Activated CD4-positive, alpha-beta T cell treated with anti-CD3 and anti-CD28 coated beads, Interleukin-2, amount 50 U/mL, for 4 hours (primary cell): ENCODE measurements at regions not wholly inside any gene's neighbourhood (a gene's known extent, or its start where the extent isn't known, plus 50 kb on each side); places are given as distances from the start of the nearest gene placed in this dataset.
"Not testable (repeated sequence)": the region's sequence is repeated elsewhere in the genome, so short reads cannot be mapped to it uniquely, and the experiment has no call there.

Source experiments
- DNase-seq, 2 experiments: peaks; one replicate each; pipeline ENCODE4 v3.0.0-alpha.2; 2020

DNA sequence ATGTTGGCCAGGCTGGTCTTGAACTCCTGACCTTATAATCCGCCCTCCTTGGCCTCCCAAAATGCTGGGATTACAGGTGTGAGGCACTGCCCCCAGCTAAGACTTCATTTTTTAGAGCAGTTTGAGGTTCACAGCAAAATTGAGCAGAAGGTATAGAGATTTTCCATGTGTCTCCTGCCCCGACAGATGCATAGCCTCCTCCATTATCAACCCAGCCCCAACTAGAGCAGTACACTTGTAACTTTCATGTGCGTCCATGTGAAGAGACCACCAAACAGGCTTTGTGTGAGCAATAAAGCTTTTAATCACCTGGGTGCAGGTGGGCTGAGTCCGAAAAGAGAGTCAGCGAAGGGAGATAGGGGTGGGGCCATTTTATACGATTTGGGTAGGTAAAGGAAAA lies 179.1 kb downstream of the CD83 start:
- not testable (repeated sequence) for DNase-seq

DNA sequence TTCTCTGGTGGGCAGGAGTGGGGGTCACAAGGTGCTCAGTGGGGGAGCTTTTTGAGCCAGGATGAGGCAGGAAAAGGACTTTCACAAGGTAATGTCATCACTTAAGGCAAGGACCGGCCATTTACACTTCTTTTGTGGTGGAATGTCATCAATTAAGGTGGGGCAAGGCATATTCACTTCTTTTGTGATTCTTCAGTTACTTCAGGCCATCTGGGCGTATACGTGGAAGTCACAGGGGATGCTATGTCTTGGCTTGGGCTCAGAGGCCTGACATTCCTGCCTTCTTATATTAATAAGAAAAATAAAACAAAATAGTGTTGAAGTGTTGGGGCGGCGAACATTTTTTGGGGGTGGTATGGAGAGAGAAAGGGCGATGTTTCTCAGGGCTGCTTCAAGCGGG lies 179.5 kb downstream of the CD83 start:
- DNase-seq = not testable (repeated sequence)

DNA sequence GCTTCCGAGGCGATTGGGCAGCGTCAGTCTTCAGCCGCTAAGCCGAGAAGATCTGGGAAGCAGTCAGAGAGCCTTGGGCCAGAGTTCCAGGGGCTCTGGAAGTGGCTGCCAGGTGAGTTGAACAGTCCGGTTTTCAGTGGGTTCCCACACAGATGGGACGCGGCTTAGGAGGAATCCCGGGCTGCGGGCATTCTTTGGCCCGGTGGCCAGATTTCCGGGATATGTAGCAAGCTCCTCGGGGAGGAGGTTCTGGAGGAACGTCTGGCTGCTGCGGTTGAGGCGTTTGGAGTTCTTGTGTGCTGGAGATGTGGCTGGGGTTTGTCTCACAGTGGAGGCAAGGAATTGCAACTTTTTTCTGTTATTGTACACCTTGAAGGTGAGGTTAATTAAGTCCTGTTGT lies 182.6 kb downstream of the CD83 start:
- not testable (repeated sequence) for DNase-seq

DNA sequence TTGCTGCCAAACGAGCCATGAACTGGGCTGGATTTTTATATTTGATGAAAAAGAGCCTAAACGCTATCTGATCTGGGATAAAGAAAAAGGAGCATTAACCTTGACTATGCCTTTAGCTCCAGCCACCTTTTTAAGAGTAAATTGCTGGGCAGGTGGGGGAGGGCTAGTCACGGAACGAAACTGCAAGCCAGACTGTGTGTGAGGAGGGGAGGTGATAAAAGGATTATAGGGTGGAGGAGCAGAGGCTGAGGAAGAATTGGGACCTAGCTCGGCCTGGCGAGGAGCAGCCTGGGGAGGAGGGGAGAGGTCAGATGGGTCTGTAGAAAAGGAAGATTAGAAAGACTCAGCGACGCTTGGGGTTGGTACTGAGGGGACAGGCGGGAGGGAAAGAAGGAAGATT lies 183.1 kb downstream of the CD83 start:
- not testable (repeated sequence) for DNase-seq

DNA sequence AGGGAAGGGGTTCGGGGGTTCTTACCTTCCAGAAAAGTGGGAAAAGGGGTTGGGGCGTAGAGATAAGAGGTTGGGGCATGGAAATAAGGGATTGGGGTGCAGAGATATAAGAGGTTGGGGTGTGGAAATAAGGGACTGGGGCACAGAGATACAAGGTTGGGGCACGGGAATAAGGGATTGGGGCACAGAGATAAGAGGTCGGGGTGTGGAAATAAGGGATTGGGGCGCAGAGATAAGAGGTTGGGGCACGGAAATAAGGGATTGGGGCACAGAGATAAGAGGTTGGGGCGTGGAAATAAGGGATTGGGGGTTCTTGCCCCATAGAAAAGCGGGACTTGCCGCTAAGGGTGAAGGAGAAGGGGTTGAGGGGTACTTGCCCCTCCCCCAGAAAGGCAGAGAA lies 183.9 kb downstream of the CD83 start:
- not testable (repeated sequence) for DNase-seq

DNA sequence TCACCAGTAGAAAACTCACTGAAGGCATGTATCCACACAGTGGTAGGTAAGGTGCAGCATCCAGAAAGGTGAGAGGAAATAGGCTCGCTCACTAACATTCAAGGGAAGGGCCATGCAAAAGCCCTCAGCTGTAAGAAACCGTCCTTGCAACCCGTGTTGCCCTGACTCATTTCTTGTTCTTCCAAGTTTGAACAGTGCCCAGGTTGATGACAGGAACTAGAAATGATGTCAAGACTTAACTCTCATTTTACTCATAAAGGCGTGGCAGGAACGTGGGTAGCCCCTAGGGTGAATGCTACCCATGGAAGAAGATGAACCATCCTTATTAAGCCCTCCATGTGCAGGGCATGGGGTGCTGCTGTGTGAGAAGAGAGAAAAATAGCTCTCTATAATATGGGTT lies 187.6 kb downstream of the CD83 start:
- no peak for DNase-seq

DNA sequence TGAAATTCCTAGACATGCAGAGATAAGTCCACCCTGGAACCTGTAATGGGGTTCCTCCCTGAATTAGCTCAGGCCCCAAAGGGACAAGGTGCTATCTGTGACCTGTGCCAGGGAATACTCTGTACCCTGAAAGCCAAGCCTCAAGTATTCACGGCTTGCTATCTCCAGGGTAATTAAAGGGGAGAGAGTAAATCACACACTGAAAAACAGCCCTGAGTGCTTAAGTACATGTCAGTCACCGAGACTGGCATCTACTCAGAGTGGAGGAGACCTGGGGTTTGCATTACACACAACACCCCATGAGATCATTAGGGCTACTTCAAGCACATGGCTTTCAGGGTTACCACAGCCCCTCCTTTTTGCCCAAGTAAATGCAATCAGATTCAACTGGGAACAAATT lies 188.1 kb downstream of the CD83 start:
- DNase-seq = no peak

DNA sequence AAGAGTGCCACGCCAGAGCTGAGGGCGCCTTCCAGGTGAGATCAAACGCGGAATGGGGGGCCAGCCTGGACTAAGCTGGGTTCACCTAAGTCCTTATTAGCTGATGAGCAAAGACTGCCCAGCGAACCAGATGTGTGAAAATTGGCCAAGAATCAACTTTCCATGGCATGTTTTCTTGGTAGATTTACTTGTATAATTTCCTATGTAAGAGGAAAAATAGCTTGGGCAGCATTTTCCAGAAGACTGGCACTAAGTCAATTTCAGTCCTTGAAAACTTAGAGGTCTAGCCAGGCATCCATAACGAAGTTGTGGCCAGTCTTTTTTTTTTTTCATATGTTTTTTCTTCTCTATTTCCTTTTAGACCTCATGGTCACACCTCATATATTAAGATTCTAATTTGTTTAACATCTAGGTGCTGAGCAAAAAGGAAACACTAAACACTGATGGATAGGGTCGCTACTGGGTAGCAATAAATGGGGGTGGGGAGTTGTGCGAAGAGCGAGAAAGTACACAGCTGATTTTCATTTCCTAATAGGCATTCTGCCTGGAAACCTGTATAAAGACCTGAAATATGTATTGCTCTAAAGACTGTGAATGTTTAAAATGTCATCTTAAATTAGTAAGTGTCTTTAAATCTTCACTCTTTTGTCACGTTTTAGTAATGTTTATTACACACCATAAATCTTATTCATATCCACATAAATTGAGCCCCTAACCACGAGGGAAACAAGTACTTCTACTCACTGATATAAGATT lies 188.8 kb downstream of the CD83 start:
- no peak for DNase-seq

DNA sequence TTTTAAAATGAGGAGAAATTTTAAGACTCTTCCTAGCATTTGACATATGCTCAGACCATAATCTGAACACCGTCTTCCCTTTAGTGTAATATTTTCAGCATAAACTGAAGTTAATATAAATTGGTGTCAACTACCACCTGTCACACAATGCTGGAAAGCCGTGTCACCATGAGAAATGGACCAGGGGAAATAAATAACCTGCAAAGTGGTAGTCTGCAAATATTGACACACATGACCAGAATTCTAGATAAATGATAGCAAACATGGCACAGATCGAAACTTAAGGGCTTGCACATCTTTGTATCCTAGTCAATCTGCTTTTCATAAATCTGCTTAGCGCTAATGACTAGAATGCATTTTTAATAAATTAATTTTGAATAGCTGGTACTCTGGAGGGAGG lies 191.9 kb downstream of the CD83 start:
- DNase-seq = no peak

DNA sequence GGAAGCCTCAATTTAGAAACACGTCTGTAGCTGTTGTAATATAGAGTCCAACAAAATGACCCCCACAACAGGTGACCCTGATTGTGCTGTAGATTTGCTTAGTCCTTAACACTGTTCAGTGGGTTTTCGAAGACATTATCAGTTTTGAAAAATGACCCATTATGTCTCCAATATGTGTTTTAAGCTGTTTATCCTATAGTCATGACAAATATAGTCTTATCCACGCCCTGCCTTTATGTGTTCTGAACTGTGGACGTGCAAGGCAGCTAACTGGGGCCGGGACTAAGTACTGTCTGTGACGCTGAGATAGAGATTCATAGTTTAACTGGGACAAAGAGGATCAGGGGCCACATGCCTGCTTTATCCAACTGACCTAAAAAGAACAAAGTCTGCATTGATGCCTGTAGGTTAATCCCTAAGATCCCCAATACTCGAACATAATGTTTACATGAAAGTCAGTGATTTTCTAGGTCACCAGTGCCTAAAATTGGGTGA lies 192.4 kb downstream of the CD83 start:
- no peak for DNase-seq

DNA sequence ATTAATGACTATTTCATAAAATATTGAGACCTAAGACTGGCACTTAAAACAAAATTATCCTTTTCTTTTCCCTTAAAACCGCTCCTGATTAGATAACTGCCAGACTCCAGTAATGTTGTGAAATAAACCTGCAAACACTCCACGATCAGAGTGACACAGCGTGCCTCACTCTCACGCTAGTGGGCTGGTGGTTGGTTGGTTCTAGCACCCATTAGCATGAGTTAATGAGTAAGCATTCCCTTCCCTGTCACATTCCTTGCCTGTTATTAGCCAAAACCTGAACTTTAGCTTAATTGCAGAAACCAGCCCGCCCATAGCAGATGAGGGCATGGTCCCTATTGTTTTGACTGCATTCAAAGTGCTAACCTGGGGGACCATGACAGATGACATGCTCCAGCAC lies 193.4 kb downstream of the CD83 start:
- DNase-seq = no peak

DNA sequence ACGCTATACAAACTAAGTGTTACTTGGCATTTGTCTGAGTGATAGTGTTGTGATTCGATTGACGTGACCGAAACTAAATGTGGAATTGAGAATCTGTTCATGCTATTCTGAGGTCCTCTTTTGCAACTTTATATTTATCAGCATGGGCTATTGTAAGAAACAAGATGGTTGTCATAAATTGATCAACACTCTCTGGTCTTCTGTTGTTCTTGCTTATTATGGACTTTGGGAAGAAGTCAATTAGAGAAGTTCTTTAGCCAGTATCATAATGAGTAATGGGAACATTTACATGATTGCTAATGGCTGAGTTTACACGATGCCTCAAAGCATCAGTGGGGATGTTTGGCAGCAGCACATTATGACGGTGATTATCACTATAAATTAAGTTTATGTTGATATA lies 195.0 kb downstream of the CD83 start:
- DNase-seq = no peak

DNA sequence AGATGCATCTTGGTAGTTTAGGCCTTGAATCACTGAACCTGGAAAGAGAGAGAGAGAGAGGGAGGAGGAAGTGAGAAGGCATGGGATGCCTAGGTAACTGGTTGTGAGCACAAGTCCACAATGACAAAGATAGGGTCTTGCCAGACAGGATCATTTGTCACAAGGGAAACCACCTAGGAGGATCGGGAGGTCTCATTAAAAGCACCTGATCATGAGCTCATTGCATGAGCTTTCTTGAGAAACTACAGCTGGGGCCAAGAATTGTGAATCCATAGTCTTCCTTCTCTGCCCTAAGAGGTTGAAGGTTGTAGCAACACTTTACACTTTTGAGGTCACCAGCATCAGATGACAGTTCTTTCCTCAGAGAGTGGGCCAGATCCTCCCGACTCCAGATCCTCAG lies 195.7 kb downstream of the CD83 start:
- DNase-seq = no peak

DNA sequence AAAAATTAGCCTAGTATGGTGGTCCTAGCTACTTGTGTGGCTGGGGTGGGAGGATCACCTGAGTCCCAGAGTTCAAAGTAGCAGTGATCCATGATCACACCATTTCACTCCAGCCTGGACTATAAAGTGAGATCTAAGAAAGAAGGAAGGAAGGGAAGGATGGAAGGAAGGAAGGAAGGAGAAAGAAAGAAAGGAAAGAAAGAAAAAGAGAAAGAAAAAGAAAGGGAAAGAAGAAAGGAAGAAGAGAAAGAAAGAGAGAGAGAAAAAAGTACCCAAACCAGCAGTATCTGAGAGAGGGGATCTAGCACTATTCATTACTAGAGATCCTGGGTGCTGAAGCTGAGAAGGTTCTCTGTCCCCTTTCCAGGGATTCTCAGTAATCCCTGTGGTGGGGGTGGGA lies 197.8 kb downstream of the CD83 start:
- no peak for DNase-seq

DNA sequence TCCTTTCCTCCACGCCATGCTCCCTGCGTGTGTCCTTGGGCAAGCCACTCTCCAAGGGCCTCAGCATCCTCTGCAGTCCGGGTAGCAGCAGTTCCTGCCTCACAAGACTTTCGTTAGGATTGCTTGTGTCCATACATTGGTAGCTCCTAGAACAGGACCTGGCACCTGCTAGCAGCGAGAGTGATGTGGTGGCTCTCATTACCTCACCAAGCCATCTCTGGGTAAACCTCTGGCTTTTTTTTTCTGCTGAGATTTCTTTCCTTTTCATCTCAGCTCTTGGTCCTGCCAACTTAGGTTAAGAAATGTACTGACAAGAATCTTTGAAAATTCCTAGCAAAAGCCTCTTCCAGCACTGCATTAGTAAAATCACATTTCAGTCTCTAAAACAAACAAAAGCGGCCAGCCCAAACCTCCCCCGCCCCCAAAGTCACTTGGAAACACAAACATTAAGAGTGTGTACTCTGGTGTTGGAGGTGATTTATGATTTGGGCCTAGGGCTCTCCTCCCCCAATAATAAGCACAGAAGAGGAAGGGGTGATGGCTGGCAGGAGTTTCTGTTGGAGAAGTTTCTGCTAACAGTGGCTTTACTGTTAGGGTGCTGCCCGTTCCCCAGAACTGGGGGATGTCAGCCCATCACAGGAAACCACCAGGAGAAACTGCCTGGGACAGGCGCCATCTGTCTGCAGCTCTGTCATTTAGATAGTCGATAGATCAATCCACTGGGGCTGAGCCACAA lies 199.2 kb downstream of the CD83 start:
- no peak for DNase-seq

DNA sequence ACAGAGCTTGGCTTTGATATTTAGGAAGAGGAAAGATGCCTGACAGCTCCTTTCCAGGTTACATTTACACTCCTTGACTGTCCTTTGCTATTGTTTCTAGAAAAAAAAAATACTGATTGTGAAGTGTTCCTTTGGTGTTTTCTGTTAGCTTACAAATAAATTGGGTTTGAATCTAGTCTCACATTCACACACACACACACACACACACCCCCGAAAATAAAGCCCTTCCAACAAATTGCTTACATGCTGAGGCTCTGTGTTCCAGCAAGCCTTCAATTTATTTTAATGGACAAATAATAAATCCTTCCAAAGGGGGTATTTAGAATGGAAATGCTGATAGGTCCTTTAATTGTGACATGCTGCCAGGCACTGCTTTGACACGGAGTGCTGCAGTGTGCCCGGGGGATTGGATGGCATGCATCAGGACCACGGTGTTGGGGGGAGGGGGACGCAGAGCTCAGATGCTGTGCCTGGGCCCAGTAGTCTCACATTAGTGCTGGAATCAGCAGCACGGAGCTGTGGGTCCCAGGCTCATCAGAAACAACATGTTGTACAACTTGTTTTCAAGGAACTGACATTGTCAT lies 199.9 kb downstream of the CD83 start:
- no peak for DNase-seq

DNA sequence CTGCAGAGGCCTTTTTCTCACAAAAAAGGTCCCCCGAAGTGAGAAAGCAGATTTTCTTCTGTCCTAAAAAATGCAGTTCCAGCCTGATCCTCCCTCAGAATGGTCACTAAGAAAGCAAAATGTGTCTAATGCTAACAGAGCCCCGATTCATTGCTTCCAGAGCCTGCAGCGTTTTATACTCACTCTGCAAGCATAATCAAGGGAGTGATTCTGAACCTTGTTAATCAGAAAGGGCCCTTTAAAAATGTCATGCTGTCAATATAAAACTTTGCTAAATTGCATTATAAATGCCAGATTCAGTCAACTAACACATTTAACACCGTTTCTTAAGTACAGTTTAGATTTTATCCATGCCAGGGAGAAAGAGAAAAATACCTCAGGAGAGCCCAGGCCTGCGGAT lies 202.8 kb downstream of the CD83 start:
- DNase-seq = no peak

DNA sequence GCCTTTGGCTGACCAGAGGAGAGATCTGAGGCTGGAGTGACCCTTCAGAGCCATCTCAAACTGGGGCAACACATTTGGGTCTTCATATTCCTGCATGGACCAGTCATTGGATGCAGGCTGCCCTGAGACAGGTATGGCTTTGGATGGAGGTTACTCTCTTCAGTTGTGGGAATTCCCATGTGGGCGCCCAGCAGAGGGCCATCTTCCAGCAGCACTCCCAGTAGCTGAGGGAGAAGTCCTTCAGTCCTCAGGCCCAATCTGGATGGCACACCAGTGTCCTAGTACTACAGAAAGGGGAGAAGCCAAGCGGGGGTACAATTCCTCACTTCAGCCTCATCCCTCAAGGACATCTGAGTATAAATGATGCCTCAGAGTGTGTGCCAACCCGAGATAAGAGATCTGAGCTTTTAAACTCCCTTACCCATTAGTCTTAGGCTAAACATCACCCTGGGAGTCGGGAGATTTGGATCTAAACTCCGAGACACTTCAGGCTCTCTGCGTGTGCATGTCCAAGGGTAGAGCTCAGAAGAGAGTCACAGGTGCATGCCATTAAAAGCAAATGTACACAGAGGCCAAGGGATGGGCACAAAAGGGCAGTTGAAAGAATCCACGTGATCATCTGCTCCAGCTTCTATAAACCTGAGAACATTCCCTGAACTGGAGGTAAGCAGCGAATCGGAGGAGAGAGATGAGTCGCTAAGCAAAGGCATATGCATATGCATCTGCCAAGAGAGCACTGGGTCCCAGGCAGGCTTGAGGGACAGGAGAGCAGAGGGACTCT lies 204.6 kb downstream of the CD83 start:
- DNase-seq = no peak

DNA sequence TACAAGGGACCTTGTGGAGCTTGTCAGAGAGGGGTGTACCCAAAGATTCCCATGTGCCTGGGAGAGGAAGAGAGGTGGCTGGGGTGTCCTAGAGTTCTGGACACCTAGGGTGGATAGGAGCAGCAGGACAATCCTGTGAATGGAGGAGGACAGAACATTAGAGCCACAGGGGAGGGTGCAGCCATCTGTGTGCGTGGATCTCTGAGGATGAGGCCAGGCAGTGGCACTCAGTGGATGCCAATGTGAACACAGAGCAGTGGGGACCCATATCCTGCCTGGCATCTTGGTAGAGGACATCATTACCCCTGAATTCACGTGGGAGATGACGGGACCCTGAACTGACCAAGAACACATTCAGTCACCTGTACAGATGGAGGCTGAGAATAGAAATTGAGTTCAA lies 205.3 kb downstream of the CD83 start:
- no peak for DNase-seq

DNA sequence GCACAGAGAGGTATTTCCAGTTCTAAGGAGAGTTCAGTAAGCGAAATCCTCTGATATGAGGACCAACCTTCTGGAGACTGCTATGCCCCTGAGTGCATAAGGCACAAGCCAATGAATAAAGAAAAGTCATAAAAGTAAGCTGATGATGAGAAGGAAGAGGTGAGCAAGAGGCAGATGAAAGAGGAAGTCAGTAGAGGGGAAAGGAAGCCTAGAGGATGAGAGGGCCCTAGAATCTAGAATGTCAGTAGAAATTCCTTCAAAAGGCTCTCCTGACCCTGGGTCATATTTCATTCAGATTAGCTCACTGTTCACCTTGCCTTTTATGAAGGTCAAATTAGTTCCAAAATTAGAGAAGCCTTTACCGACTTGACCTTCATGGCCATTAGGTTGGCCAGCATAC lies 209.2 kb downstream of the CD83 start:
- DNase-seq = no peak

DNA sequence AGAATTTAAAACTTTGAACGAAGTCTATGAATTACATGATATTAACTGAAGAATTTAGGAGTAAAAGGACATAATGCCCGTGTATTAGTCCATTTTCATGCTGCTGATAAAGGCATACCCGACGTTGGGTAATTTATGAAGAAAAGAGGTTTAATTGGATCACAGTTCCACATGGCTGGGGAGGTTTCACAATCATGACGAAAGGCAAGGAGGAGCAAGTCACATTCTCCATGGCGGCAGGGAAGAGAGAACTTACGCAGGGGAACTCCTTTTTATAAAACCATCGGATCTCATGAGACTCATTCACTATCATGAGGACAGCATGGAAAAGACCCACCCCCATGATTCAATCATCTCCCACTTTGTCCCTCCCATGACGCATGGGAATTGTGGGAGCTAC lies 210.6 kb downstream of the CD83 start:
- no peak for DNase-seq

DNA sequence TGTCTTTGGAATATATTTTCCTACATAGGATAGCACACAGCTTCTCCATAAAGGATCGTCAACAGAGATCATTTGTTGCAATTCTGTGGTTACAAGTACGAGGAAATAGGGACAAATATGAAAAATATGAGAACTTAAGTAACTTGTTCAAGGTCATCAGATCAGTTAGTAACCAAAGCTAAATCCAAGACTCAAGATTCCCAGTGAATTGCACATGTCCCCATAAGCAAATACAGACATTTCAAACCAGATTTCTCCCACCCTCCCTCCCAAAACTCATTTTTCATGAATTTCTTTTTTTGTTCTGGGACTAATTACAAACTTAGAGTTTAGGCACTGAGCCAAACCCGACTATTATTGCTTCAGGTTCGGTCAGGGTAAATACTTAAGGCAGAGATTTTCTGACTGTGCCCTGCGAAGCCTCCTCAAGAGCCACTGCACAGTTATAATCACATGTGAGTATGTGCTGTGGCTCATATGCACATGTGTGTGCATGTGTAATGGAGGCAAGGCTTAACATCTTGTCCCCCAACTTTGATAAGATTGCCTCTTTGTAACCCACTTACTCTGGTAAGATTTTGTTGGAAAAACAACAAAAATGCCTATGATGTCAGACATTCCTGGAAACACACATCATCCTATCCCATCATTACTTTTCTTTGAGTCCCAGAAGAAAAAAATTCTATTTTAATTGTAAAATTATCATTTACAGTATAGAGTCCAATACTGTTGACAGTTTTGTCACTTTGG lies 216.2 kb downstream of the CD83 start:
- no peak for DNase-seq

DNA sequence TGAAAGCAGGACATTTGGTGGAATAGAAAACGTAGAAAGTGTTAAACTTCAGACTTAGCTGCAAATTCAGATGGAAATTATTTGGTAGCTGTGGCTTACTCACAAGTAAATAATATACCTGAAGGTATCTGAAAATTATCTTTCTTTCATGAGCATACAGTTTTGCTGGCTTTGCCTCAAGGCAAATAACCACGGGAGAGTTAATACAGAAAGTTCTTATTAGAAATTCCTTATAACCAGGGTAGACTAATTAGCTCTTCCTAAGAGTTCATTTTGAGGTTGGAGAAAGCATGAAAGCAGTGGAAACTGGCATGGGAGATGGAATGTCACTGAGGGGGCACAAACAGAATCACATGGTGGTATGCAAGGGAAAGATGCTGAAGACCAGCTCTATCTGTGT lies 217.5 kb downstream of the CD83 start:
- DNase-seq = no peak
